ENCODE measurements at regions not wholly inside any gene's neighbourhood (a gene's known extent, or its start where the extent isn't known, plus 50 kb on each side); places are given as distances from the start of the nearest gene placed in this dataset.
"Not testable (repeated sequence)": the region's sequence is repeated elsewhere in the genome, so short reads cannot be mapped to it uniquely, and the experiment has no call there.

GRCh38 chr2:105537920-105538319 lies 139.1 kb upstream of the FHL2 start:
- TF ChIP-seq, protein P1, sequence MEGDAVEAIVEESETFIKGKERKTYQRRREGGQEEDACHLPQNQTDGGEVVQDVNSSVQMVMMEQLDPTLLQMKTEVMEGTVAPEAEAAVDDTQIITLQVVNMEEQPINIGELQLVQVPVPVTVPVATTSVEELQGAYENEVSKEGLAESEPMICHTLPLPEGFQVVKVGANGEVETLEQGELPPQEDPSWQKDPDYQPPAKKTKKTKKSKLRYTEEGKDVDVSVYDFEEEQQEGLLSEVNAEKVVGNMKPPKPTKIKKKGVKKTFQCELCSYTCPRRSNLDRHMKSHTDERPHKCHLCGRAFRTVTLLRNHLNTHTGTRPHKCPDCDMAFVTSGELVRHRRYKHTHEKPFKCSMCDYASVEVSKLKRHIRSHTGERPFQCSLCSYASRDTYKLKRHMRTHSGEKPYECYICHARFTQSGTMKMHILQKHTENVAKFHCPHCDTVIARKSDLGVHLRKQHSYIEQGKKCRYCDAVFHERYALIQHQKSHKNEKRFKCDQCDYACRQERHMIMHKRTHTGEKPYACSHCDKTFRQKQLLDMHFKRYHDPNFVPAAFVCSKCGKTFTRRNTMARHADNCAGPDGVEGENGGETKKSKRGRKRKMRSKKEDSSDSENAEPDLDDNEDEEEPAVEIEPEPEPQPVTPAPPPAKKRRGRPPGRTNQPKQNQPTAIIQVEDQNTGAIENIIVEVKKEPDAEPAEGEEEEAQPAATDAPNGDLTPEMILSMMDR (conservative IDR thresholded peaks at IDR 0.05; ENCODE audit: low read depth, low read length), result no peak
- no peak overlapping the region for H2AFZ ChIP-seq (ENCODE audit: low read depth)
- H3K9ac ChIP-seq, result no peak overlapping the region
- no peaks in the 10 kb centered on the region for H3K27me3 ChIP-seq (ENCODE audit: insufficient read depth, low read depth)
- no peak overlapping the region for H3K27ac ChIP-seq
- H4K20me1 ChIP-seq (ENCODE audit: insufficient read depth), result no peaks in the 10 kb centered on the region
- no peaks in the 10 kb centered on the region for H3K36me3 ChIP-seq (ENCODE audit: insufficient read depth)
- no peak overlapping the region for H3K4me2 ChIP-seq
- no peaks in the 10 kb centered on the region for H3K4me1 ChIP-seq (ENCODE audit: low read depth, poor library complexity, severe bottlenecking)
- no peak overlapping the region for H3K4me3 ChIP-seq (IDR thresholded peaks at IDR 0.05; ENCODE audit: insufficient read depth, low read depth, low read length)
- no peaks in the 10 kb centered on the region for H3K79me2 ChIP-seq (ENCODE audit: insufficient read depth, low read depth)

DNA sequence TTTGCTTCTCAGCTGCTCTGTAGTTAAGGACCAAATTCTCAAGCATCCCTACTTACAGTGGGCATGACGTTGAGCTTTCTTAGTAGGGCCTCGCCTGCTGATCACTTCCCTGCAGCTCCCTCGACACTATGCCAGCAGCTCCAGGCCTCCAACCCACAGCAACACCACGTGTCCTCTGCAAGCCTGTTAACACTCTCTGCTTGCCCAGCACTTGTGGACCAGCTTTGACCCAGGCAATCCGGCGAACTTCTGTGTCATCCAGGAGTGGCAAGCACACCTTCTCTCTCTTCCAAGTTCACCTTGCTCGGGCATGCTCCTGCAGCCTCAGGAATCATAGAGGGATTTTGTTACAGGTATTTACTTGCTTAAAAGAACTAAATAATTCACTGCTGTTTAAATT lies 138.6 kb upstream of the FHL2 start:
- Histone ChIP-seq H3K9ac (no peak overlapping the region), H3K4me3 (IDR thresholded peaks at IDR 0.05; ENCODE audit: insufficient read depth, low read depth, low read length) (no peak overlapping the region), H3K27ac (no peak overlapping the region), H3K79me2 (ENCODE audit: insufficient read depth, low read depth) (no peaks in the 10 kb centered on the region), H3K4me1 (ENCODE audit: low read depth, poor library complexity, severe bottlenecking) (no peaks in the 10 kb centered on the region), H3K4me2 (no peak overlapping the region), H3K36me3 (ENCODE audit: insufficient read depth) (no peaks in the 10 kb centered on the region), H2AFZ (ENCODE audit: low read depth) (no peak overlapping the region), H4K20me1 (ENCODE audit: insufficient read depth) (no peaks in the 10 kb centered on the region), H3K27me3 (ENCODE audit: insufficient read depth, low read depth) (no peaks in the 10 kb centered on the region)
- TF ChIP-seq, protein P1 (conservative IDR thresholded peaks at IDR 0.05; ENCODE audit: low read depth, low read length), result no peak

DNA sequence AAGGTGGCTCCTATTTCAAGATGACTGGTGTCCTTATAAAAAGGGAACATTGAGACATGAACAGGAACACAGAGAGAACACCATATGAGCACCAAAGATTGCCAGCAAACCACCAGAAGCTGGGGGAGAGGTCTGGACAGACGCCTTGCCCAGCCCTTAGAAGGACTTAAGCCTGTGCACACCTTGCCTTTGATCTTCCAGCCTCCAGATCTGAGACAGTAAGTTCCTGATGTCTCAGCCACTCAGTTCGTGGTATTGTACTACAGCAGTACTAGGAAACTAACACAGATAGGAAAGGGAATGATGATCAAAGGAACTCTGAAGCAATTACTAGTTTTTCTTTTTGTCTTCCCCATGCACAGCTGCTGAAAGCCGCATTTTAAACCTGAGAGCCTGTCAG lies 137.3 kb upstream of the FHL2 start:
- Histone ChIP-seq H3K27me3 (ENCODE audit: insufficient read depth, low read depth) (no peaks in the 10 kb centered on the region), H3K4me2 (no peak overlapping the region), H3K9ac (no peak overlapping the region), H3K79me2 (ENCODE audit: insufficient read depth, low read depth) (no peaks in the 10 kb centered on the region), H2AFZ (ENCODE audit: low read depth) (no peak overlapping the region), H3K36me3 (ENCODE audit: insufficient read depth) (no peaks in the 10 kb centered on the region), H3K27ac (no peak overlapping the region), H3K4me1 (ENCODE audit: low read depth, poor library complexity, severe bottlenecking) (no peaks in the 10 kb centered on the region), H4K20me1 (ENCODE audit: insufficient read depth) (no peaks in the 10 kb centered on the region), H3K4me3 (IDR thresholded peaks at IDR 0.05; ENCODE audit: insufficient read depth, low read depth, low read length) (no peak overlapping the region)
- TF ChIP-seq, protein P1 (conservative IDR thresholded peaks at IDR 0.05; ENCODE audit: low read depth, low read length), result no peak

DNA sequence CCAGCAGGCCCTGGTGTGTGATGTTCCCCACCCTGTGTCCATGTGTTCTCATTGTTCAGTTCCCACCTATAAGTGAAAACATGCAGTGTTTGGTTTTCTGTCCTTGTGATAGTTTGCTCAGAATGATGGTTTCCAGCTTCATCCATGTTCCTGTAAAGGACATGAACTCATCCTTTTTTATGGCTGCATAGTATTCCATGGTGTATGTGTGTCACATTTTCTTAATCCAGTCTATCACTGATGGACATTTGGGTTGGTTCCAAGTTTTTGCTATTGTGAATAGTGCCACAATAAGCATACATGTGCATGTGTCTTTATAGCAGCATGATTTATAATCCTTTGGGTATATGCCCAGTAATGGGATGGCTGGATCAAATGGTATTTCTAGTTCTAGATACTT lies 130.4 kb upstream of the FHL2 start:
- not testable (repeated sequence) for H3K79me2 ChIP-seq (ENCODE audit: insufficient read depth, low read depth); H3K27me3 ChIP-seq (ENCODE audit: insufficient read depth, low read depth); H3K27ac ChIP-seq; H4K20me1 ChIP-seq (ENCODE audit: insufficient read depth); H3K4me1 ChIP-seq (ENCODE audit: low read depth, poor library complexity, severe bottlenecking); H3K4me3 ChIP-seq (IDR thresholded peaks at IDR 0.05; ENCODE audit: insufficient read depth, low read depth, low read length); H3K36me3 ChIP-seq (ENCODE audit: insufficient read depth); H2AFZ ChIP-seq (ENCODE audit: low read depth); H3K9ac ChIP-seq; H3K4me2 ChIP-seq

DNA sequence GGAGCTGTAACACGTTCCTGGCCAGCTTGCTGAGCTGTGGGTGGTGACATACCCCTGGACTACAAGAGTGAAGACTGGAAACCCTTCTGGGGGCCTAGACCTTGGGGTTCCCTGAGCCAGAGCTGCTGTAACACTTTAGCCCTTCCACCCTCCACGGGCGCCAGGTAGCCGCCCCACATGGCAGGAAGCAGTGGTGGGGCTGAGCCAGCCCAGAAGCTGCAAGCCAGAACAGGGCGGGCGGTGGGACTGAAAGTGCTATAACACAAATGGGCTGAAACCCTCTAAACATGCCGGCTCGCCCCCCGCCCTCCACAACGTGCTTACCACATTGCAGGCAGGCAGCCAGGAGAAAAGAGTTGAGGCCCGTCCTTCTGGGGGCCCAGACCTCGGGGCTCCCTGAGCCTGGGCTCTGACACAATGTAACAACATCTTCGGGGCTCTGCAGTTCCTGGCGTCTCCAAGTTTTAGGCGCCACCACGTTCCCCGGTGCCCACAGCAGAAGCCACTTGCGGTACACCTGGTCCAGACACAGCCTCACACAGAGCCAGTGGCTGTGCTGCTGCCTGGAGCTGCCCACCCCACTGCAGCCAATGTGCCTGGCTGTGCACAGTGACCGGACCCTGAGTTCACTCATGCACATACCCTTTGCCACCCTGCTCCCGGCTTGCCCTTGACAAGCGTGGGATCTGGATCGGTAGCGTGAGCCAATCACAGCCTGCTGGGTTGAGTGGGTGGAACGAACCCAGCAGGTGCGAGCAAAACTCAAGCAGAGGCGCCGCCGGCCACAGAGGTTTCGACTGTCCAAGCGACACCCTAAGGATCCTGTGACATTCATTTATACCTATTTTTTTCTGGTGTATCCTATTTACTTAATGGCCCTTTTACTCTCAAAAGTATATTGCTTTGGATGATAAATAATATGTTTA lies 127.4 kb upstream of the FHL2 start:
- TF ChIP-seq, protein P1 (conservative IDR thresholded peaks at IDR 0.05; ENCODE audit: low read depth, low read length), result no peak
- no peak overlapping the region for H3K4me3 ChIP-seq (IDR thresholded peaks at IDR 0.05; ENCODE audit: insufficient read depth, low read depth, low read length)
- peaks cover 25% of the 10 kb centered on the region for H3K4me1 ChIP-seq (ENCODE audit: low read depth, poor library complexity, severe bottlenecking)
- H3K79me2 ChIP-seq (ENCODE audit: insufficient read depth, low read depth), result no peaks in the 10 kb centered on the region
- H3K4me2 ChIP-seq, result no peak overlapping the region
- no peaks in the 10 kb centered on the region for H4K20me1 ChIP-seq (ENCODE audit: insufficient read depth)
- no peaks in the 10 kb centered on the region for H3K27me3 ChIP-seq (ENCODE audit: insufficient read depth, low read depth)
- H3K9ac ChIP-seq, result no peak overlapping the region
- H3K36me3 ChIP-seq (ENCODE audit: insufficient read depth), result no peaks in the 10 kb centered on the region
- H3K27ac ChIP-seq, result no peak overlapping the region
- no peak overlapping the region for H2AFZ ChIP-seq (ENCODE audit: low read depth)
